PC-9 (cell line): ENCODE measurements at regions not wholly inside any gene's neighbourhood (a gene's known extent, or its start where the extent isn't known, plus 50 kb on each side); places are given as distances from the start of the nearest gene placed in this dataset.

Experiments used
- BruUV-seq: library from RNA; stranded (reverse); fragments of 400-500 nt; replicated peaks from 2 replicates; lab custom pipeline; 2021; lab: Mats Ljungman, UMichigan
- CTCF ChIA-PET: fragments of 300-600 bp; sonication (Branson Sonifier 250); formaldehyde crosslinking; loops from one replicate; lab custom pipeline; 2022; ENCODE audit warnings: antibody characterized with exemption; lab: Charles Lee
- POLR2A ChIA-PET: fragments of 300-600 bp; sonication (Branson Sonifier 250); formaldehyde crosslinking; loops from one replicate; lab custom pipeline; 2022; ENCODE audit warnings: antibody characterized with exemption; ENCODE audit not compliant: unreplicated experiment; lab: Charles Lee
- DNase-seq, 2 experiments: peaks; one replicate each; pipeline versions ENCODE4 v3.0.0 to v3.0.0-alpha.2; 2015 to 2022; ENCODE audit warnings: mixed read lengths in 1 of 2
- H2AFZ ChIP-seq: fragments of 200-600 bp; sonication (generic); 2 replicates; pipeline ENCODE4 v1.8.1; 2017; ENCODE audit warnings: antibody characterized with exemption
- H3F3A ChIP-seq: fragments of 200-600 bp; sonication (generic); 2 replicates; pipeline ENCODE4 v1.8.1; 2017; ENCODE audit warnings: antibody characterized with exemption, mild to moderate bottlenecking, low read depth; ENCODE audit not compliant: insufficient read depth
- H3K27ac ChIP-seq: fragments of 200-600 bp; sonication (generic); 2 replicates; pipeline ENCODE4 v1.6.1; 2016; ENCODE audit warnings: mixed run types
- H3K27me3 ChIP-seq: fragments of 200-600 bp; sonication (generic); 2 replicates; pipeline ENCODE4 v1.6.1; 2016; ENCODE audit warnings: low read depth, mixed run types; ENCODE audit not compliant: insufficient read depth
- H3K36me3 ChIP-seq: fragments of 200-600 bp; sonication (generic); 2 replicates; pipeline ENCODE4 v1.6.1; 2016; ENCODE audit warnings: low read depth, mixed run types
- H3K4me1 ChIP-seq: fragments of 200-600 bp; sonication (generic); replicated peaks from 2 replicates; pipeline ENCODE4 v1.6.1; 2016; ENCODE audit warnings: mixed run types; ENCODE audit not compliant: insufficient read depth
- H3K4me2 ChIP-seq: fragments of 200-600 bp; sonication (generic); 2 replicates; pipeline ENCODE4 v1.6.1; 2017; ENCODE audit warnings: mixed run types
- H3K4me3 ChIP-seq: fragments of 200-600 bp; sonication (generic); 2 replicates; pipeline ENCODE4 v1.6.1; 2016; ENCODE audit warnings: mixed run types
- H3K79me2 ChIP-seq: fragments of 200-600 bp; sonication (generic); 2 replicates; pipeline ENCODE4 v1.6.1; 2017; ENCODE audit warnings: low read depth, mixed run types
- H3K9me2 ChIP-seq: fragments of 200-600 bp; sonication (generic); 2 replicates; pipeline ENCODE4 v1.8.1; 2017; ENCODE audit warnings: mild to moderate bottlenecking; ENCODE audit not compliant: insufficient read depth
- H3K9me3 ChIP-seq: fragments of 200-600 bp; sonication (generic); 2 replicates; pipeline ENCODE4 v1.8.1; 2016; ENCODE audit warnings: low read depth; ENCODE audit not compliant: insufficient read depth
- H4K20me1 ChIP-seq: fragments of 200-600 bp; sonication (generic); 2 replicates; pipeline ENCODE4 v1.8.1; 2017; ENCODE audit not compliant: insufficient read depth
- EZH2 ChIP-seq: fragments of 200-600 bp; sonication (generic); IDR thresholded peaks from 2 replicates; pipeline ENCODE4 v1.8.0; 2017; ENCODE audit warnings: antibody characterized with exemption, low read depth
- intact Hi-C: fragments of 100-400 bp; cut with micrococcal nuclease; formaldehyde crosslinking; loops from one replicate; pipeline ENCODE4 v1.10.0; 2022; ENCODE audit not compliant: unreplicated experiment
- TF ChIP-seq, protein P1 (sequence below): fragments of 200-600 bp; sonication (generic); conservative IDR thresholded peaks from 2 replicates; pipeline ENCODE4 v1.6.1; 2017; ENCODE audit warnings: mixed run types, antibody characterized with exemption, mild to moderate bottlenecking, moderate library complexity

DNA sequence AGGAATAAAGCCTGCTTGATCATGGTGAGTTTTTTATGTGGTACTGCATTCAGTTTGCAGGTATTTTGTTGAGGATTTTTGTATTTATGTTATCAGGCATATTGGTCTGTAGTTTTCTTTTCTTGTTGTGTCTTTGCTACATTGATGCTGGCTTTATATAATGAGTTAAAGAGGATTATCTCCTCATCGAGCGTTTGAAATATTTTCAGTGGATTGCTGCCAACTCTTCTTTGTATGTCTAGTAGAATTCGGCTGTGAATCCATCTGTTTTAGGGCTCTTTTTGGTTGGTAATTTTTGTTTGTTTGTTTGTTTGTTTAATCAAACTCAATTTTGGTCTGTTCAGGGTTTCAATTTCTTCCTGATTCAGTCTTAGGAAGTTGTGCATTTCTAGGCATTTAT is 758.4 kb downstream of the KCNA4 start:
- Histone ChIP-seq H3K79me2 (no peaks in the 10 kb centered on the region), H3F3A (no peaks in the 10 kb centered on the region), H3K9me2 (0 out of 2 replicates have a peak, but pooled peaks cover 3% of the 10 kb centered on the region), H3K27ac (no peak overlapping the region), H3K4me2 (no peak overlapping the region), H2AFZ (no peak overlapping the region), H3K36me3 (no peaks in the 10 kb centered on the region), H3K27me3 (no peaks in the 10 kb centered on the region), H4K20me1 (no peaks in the 10 kb centered on the region), H3K9me3 (0 out of 2 replicates have a peak, but pooled peaks cover 3% of the 10 kb centered on the region), H3K4me3 (no peak overlapping the region), H3K4me1 (peaks cover 10% of the 10 kb centered on the region)
- BruUV-seq, result no TSS peak
- no peak for TF ChIP-seq EZH2
- TF ChIP-seq, protein P1, sequence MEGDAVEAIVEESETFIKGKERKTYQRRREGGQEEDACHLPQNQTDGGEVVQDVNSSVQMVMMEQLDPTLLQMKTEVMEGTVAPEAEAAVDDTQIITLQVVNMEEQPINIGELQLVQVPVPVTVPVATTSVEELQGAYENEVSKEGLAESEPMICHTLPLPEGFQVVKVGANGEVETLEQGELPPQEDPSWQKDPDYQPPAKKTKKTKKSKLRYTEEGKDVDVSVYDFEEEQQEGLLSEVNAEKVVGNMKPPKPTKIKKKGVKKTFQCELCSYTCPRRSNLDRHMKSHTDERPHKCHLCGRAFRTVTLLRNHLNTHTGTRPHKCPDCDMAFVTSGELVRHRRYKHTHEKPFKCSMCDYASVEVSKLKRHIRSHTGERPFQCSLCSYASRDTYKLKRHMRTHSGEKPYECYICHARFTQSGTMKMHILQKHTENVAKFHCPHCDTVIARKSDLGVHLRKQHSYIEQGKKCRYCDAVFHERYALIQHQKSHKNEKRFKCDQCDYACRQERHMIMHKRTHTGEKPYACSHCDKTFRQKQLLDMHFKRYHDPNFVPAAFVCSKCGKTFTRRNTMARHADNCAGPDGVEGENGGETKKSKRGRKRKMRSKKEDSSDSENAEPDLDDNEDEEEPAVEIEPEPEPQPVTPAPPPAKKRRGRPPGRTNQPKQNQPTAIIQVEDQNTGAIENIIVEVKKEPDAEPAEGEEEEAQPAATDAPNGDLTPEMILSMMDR, result no peak
- DNase-seq, result no peak
- intact Hi-C loops, result no loop called here
- POLR2A ChIA-PET, result no interaction called here
- CTCF ChIA-PET, result no interaction called here

DNA sequence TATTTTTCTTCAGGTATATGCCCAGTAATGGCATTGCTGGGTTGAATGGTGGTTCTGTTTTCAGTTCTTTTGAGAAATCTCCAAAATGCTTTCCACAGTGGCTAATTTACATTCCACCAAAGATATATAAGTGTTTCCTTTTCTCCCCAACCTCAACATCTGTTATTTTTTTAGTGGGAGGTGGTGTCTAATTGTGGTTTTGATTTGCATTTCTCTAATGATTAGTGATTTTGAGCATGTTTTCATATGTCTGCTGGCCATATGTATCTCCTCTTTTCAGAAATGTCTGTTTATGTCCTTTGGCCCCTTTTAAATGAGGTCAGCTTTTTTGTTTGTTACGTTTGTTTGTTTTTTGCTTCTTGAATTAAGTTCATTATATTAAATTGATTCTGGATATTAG is 760.2 kb downstream of the KCNA4 start:
- Histone ChIP-seq H2AFZ (no peak overlapping the region), H3K27me3 (no peaks in the 10 kb centered on the region), H3K4me3 (no peak overlapping the region), H3K27ac (no peak overlapping the region), H3F3A (no peaks in the 10 kb centered on the region), H3K9me3 (0 out of 2 replicates have a peak, but pooled peaks cover 3% of the 10 kb centered on the region), H3K36me3 (no peaks in the 10 kb centered on the region), H3K4me2 (no peak overlapping the region), H3K9me2 (0 out of 2 replicates have a peak, but pooled peaks cover 3% of the 10 kb centered on the region), H3K4me1 (peaks cover 10% of the 10 kb centered on the region), H4K20me1 (no peaks in the 10 kb centered on the region), H3K79me2 (no peaks in the 10 kb centered on the region)
- no peak for DNase-seq
- BruUV-seq, result no TSS peak
- CTCF ChIA-PET, result no interaction called here
- POLR2A ChIA-PET, result interaction anchor here (0.7 kb wide), 1 partner anchor 1069 kb away, joined by 4 read pairs; no protein-coding TSS in a partner anchor
- intact Hi-C loops, result no loop called here
- no peak for TF ChIP-seq EZH2
- TF ChIP-seq, protein P1, result no peak

DNA sequence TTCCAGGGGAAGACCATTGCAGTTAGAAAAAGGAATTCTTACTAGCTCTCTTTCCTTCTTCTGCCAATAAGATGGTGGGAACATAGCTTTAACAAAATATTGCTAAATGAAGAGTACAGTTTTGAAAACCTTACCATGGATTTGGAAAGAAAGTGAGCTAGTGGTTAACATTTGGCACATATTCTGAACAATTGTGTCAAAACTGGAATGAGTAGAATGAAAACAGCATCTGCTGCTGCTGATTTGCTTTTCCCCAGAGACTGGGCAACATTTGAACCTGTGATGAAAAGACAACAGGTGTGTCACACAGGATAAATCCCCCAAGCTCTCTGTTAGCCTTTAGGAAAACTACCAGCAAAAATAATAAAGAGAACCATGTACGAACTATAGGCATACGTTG is 761.4 kb downstream of the KCNA4 start:
- Histone ChIP-seq H3K9me3 (0 out of 2 replicates have a peak, but pooled peaks cover 3% of the 10 kb centered on the region), H3K27me3 (no peaks in the 10 kb centered on the region), H4K20me1 (no peaks in the 10 kb centered on the region), H3F3A (no peaks in the 10 kb centered on the region), H3K4me2 (no peak overlapping the region), H3K4me3 (no peak overlapping the region), H3K79me2 (no peaks in the 10 kb centered on the region), H3K9me2 (0 out of 2 replicates have a peak, but pooled peaks cover 3% of the 10 kb centered on the region), H3K27ac (no peak overlapping the region), H3K36me3 (no peaks in the 10 kb centered on the region), H2AFZ (no peak overlapping the region), H3K4me1 (peaks cover 2% of the 10 kb centered on the region; the same call in 1 of the 2 replicates)
- intact Hi-C loops, result no loop called here
- TF ChIP-seq, protein P1, result no peak
- no peak for TF ChIP-seq EZH2
- ChIA-PET CTCF (no interaction called here), POLR2A (no interaction called here)
- BruUV-seq, result no TSS peak
- no peak for DNase-seq
